ENCODE measurements at regions not wholly inside any gene's neighbourhood (a gene's known extent, or its start where the extent isn't known, plus 50 kb on each side); places are given as distances from the start of the nearest gene placed in this dataset.

DNA sequence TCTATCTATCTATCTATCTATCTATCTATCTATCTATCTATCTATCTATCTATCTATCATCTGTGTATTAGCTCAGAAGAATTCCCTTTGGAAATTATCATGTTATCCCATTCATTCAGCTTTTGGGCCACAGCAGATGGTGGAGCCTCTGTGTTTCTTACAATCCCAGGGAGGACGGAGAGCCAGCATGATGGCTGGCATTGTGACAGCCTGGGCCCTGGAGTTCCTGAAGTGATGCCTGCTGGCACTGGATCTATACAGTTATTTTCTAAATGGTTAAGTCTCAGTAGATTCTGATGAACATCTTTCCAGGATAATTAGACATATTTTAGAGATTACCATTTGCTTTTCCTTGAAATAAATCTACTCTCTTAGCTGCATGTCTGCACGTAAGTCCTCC lies 385.4 kb upstream of the NXPH2 start:
- TF ChIP-seq, protein P1, sequence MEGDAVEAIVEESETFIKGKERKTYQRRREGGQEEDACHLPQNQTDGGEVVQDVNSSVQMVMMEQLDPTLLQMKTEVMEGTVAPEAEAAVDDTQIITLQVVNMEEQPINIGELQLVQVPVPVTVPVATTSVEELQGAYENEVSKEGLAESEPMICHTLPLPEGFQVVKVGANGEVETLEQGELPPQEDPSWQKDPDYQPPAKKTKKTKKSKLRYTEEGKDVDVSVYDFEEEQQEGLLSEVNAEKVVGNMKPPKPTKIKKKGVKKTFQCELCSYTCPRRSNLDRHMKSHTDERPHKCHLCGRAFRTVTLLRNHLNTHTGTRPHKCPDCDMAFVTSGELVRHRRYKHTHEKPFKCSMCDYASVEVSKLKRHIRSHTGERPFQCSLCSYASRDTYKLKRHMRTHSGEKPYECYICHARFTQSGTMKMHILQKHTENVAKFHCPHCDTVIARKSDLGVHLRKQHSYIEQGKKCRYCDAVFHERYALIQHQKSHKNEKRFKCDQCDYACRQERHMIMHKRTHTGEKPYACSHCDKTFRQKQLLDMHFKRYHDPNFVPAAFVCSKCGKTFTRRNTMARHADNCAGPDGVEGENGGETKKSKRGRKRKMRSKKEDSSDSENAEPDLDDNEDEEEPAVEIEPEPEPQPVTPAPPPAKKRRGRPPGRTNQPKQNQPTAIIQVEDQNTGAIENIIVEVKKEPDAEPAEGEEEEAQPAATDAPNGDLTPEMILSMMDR (IDR thresholded peaks at IDR 0.05; ENCODE audit: low read length) = no peak
- TF ChIP-seq EZH2 (IDR thresholded peaks at IDR 0.05; ENCODE audit: borderline replicate concordance, low read length) = no peak

All from OCI-LY1 (cell line).